GM12878 (cell line): ENCODE measurements at regions not wholly inside any gene's neighbourhood (a gene's known extent, or its start where the extent isn't known, plus 50 kb on each side); places are given as distances from the start of the nearest gene placed in this dataset.

Experiments
- ATAC-seq: fragments of 200-7000 bp; cut with Tn5 transposase; 3 replicates; pipeline ENCODE4 v1.9.1; 2020; ENCODE audit warnings: mild to moderate bottlenecking, moderate library complexity
- BruUV-seq: library from RNA; stranded (reverse); fragments of 400-500 nt; replicated peaks from 2 replicates; lab custom pipeline; 2021; lab: Mats Ljungman, UMichigan
- CTCF ChIA-PET: fragments of 300-600 bp; sonication (Branson Sonifier 250); formaldehyde crosslinking; extraction: SDS; loops from one replicate; lab custom pipeline; 2021; ENCODE audit warnings: inconsistent platforms; lab: Yijun Ruan, JAX
- POLR2A ChIA-PET: fragments of 350-600 bp; formaldehyde crosslinking; extraction: SDS; loops from one replicate; lab custom pipeline; 2021; ENCODE audit warnings: inconsistent platforms; lab: Charles Lee
- RAD21 ChIA-PET: fragments of 300-600 bp; sonication (Branson Sonifier 250); formaldehyde crosslinking; loops from one replicate; lab custom pipeline; 2023; ENCODE audit warnings: antibody characterized with exemption; ENCODE audit not compliant: unreplicated experiment; lab: Charles Lee
- SMC1A ChIA-PET: fragments of 300-600 bp; sonication (Branson Sonifier 250); formaldehyde crosslinking; loops from one replicate; lab custom pipeline; 2023; ENCODE audit not compliant: unreplicated experiment, uncharacterized antibody; lab: Charles Lee
- DNase-seq: peaks from one replicate; pipeline ENCODE4 v3.0.0-alpha.2; 2011; ENCODE audit warnings: low read depth, low spot score
- FAIRE-seq: peaks from 3 replicates; lab custom pipeline; 2011; peaks lifted over from hg19 to GRCh38; lab: Jason Lieb, UNC
- H2AFZ ChIP-seq: 2 replicates; pipeline ENCODE4 v1.6.0; 2011; ENCODE audit warnings: low read depth, low read length, control low read depth; ENCODE audit not compliant: control insufficient read depth
- H3K27ac ChIP-seq: 2 replicates; pipeline ENCODE4 v1.5.1; 2011; ENCODE audit warnings: control low read depth; ENCODE audit not compliant: control insufficient read depth, insufficient read depth
- H3K27me3 ChIP-seq, 2 experiments: replicated peaks in 1 of 2; 2 replicates each; pipeline versions ENCODE4 v1.6.0 to v1.6.1; 2011; ENCODE audit warnings: low read length in 1 of 2; ENCODE audit not compliant: control insufficient read depth in 2 of 2, insufficient read depth in 2 of 2
- H3K36me3 ChIP-seq, 2 experiments: 2 replicates each; pipeline ENCODE4 v1.5.1; 2011; ENCODE audit warnings: low read length in 1 of 2; ENCODE audit not compliant: control insufficient read depth in 2 of 2, insufficient read depth in 2 of 2
- H3K4me1 ChIP-seq: 2 replicates; pipeline ENCODE4 v1.6.1; 2011; ENCODE audit warnings: mild to moderate bottlenecking, low read length, moderate library complexity, mixed read lengths; ENCODE audit not compliant: control insufficient read depth, insufficient read depth
- H3K4me2 ChIP-seq: 2 replicates; pipeline ENCODE4 v1.6.0; 2011; ENCODE audit warnings: control low read depth; ENCODE audit not compliant: control insufficient read depth, insufficient read depth
- H3K4me3 ChIP-seq: fragments of 200-600 bp; sonication (generic); 2 replicates; pipeline ENCODE4 v1.5.1; 2016
- H3K79me2 ChIP-seq: 2 replicates; pipeline ENCODE4 v1.6.0; 2011; ENCODE audit warnings: low read length; ENCODE audit not compliant: control insufficient read depth, insufficient read depth
- H3K9ac ChIP-seq: 2 replicates; pipeline ENCODE4 v1.8.0; 2011; ENCODE audit warnings: low read length, control low read depth, mixed read lengths; ENCODE audit not compliant: control insufficient read depth, insufficient read depth
- H3K9me3 ChIP-seq: replicated peaks from 3 replicates; pipeline ENCODE4 v1.5.1; 2011; ENCODE audit warnings: mild to moderate bottlenecking, low read length; ENCODE audit not compliant: control insufficient read depth, insufficient read depth
- H4K20me1 ChIP-seq: 2 replicates; pipeline ENCODE4 v1.6.0; 2011; ENCODE audit not compliant: control insufficient read depth, insufficient read depth
- CHD4 ChIP-seq: fragments of 200-600 bp; sonication (generic); IDR thresholded peaks from 2 replicates; pipeline ENCODE4 v1.6.1; 2016; ENCODE audit warnings: mild to moderate bottlenecking
- DPF2 ChIP-seq: fragments of 450-650 bp; IDR thresholded peaks from 2 replicates; pipeline ENCODE4 v1.6.1; 2017; ENCODE audit warnings: mild to moderate bottlenecking
- EZH2 ChIP-seq: IDR thresholded peaks from 2 replicates; pipeline ENCODE4 v1.6.1; 2012; ENCODE audit warnings: low read depth, mild to moderate bottlenecking, control low read depth, inconsistent platforms, low read length, borderline replicate concordance; ENCODE audit not compliant: control insufficient read depth
- FOXM1 ChIP-seq: IDR thresholded peaks from 2 replicates; pipeline ENCODE4 v1.6.1; 2012; ENCODE audit warnings: low read depth, mild to moderate bottlenecking, inconsistent platforms, low read length, moderate library complexity
- KDM1A ChIP-seq: fragments of 200-600 bp; sonication (generic); IDR thresholded peaks from 2 replicates; pipeline ENCODE4 v1.6.1; 2016; ENCODE audit warnings: borderline replicate concordance
- MYC ChIP-seq: IDR thresholded peaks from 2 replicates; pipeline ENCODE4 v1.6.1; 2011; ENCODE audit warnings: mild to moderate bottlenecking, low read length, moderate library complexity, inconsistent platforms; ENCODE audit not compliant: insufficient read depth, insufficient replicate concordance, insufficient read length, severe bottlenecking
- POLR2AphosphoS2 ChIP-seq: IDR thresholded peaks from 2 replicates; pipeline ENCODE4 v1.6.1; 2011; ENCODE audit warnings: low read depth, mild to moderate bottlenecking, low read length, improper control_type of control experiment, moderate library complexity
- RCOR1 ChIP-seq: conservative IDR thresholded peaks from 2 replicates; pipeline ENCODE4 v1.6.1; 2012; ENCODE audit warnings: low read depth, low read length, improper control_type of control experiment
- WGBS: methylation state at CpG from one replicate; pipeline ENCODE4 v1.1.6; 2016; ENCODE audit warnings: low lambda C conversion rate; ENCODE audit not compliant: insufficient replicate concordance, insufficient coverage; ENCODE audit errors: missing lambda C conversion rate; 5-methylcytosine and 5-hydroxymethylcytosine counted together
- in situ Hi-C: fragments of 300-500 bp; cut with MboI; formaldehyde crosslinking; loops from 9 replicates; pipeline ENCODE4 v1.14.3; 2018; ENCODE audit warnings: mixed read lengths
- intact Hi-C: fragments of 100-400 bp; cut with micrococcal nuclease; formaldehyde crosslinking; loops from one replicate; pipeline ENCODE4 v1.14.2; 2022; ENCODE audit not compliant: unreplicated experiment

GRCh38 chr4:38211885-38212284 lies 251.7 kb downstream of the PTTG2 start:
- Histone ChIP-seq H2AFZ (no peak overlapping the region), H3K36me3 (no peaks in the 10 kb centered on the region), H3K4me1 (no peaks in the 10 kb centered on the region), H3K27ac (no peak overlapping the region), H3K4me2 (no peak overlapping the region), H3K79me2 (no peaks in the 10 kb centered on the region), H3K27me3 (no peaks in the 10 kb centered on the region), H3K9me3 (no peaks in the 10 kb centered on the region; the same call in 2 of the 3 replicates), H4K20me1 (no peaks in the 10 kb centered on the region), H3K4me3 (no peak overlapping the region), H3K9ac (no peak overlapping the region)
- BruUV-seq, result no TSS peak
- SMC1A ChIA-PET, result interaction anchor here (0.9 to 1.2 kb wide), 2 partner anchors 9 to 467 kb away, joined by 3 read pairs; no protein-coding TSS in a partner anchor
- FAIRE-seq (no peak), DNase-seq (no peak), ATAC-seq (no peak)
- no peak for TF ChIP-seq POLR2AphosphoS2
- no peak for TF ChIP-seq KDM1A
- no peak for TF ChIP-seq RCOR1
- TF ChIP-seq MYC, result no peak
- TF ChIP-seq CHD4, result no peak
- no peak for TF ChIP-seq FOXM1
- no peak for TF ChIP-seq DPF2
- no peak for TF ChIP-seq EZH2
- CTCF ChIA-PET, result interaction anchor here (0.7 to 1.0 kb wide), 3 partner anchors 32 to 307 kb away, joined by 3 to 5 read pairs (median 3); no protein-coding TSS in a partner anchor
- RAD21 ChIA-PET, result no interaction called here
- WGBS, result 39% methylated on average over 2 of the region's 2 CpGs
- in situ Hi-C loops (no loop called here), intact Hi-C loops (no loop called here)
- POLR2A ChIA-PET, result no interaction called here
